IMR-90 (cell line): ENCODE measurements at regions not wholly inside any gene's neighbourhood (a gene's known extent, or its start where the extent isn't known, plus 50 kb on each side); places are given as distances from the start of the nearest gene placed in this dataset.

ENCODE experiments used
- ATAC-seq: fragments of 200-7000 bp; cut with Tn5 transposase; 2 replicates; pipeline ENCODE4 v1.9.1; 2020; ENCODE audit warnings: low read depth, mild to moderate bottlenecking, moderate library complexity
- BruUV-seq: library from RNA; stranded (reverse); fragments of 400-500 nt; replicated peaks from 2 replicates; lab custom pipeline; 2021; lab: Mats Ljungman, UMichigan
- CTCF ChIA-PET: fragments of 300-600 bp; formaldehyde crosslinking; extraction: SDS; loops from one replicate; lab custom pipeline; 2021; ENCODE audit warnings: antibody characterized with exemption; lab: Yijun Ruan, JAX
- POLR2A ChIA-PET: fragments of 300-600 bp; sonication (Branson Sonifier 250); formaldehyde crosslinking; loops from one replicate; lab custom pipeline; 2022; ENCODE audit warnings: antibody characterized with exemption; ENCODE audit not compliant: unreplicated experiment; lab: Charles Lee
- DNase-seq: peaks from one replicate; pipeline ENCODE4 v3.0.0; 2013
- H2AFZ ChIP-seq: replicated peaks from 2 replicates; pipeline ENCODE3; 2013; ENCODE audit warnings: low read length, mild to moderate bottlenecking; ENCODE audit not compliant: poor library complexity
- H2AK5ac ChIP-seq: 2 replicates; pipeline ENCODE4 v1.6.1; 2013; ENCODE audit warnings: low read depth, low read length, inconsistent platforms
- H2AK9ac ChIP-seq: replicated peaks from 2 replicates; pipeline ENCODE3; 2013; ENCODE audit warnings: mild to moderate bottlenecking, low read depth, low read length, moderate library complexity; ENCODE audit not compliant: poor library complexity
- H2BK120ac ChIP-seq: 2 replicates; pipeline ENCODE4 v1.6.1; 2013; ENCODE audit warnings: low read depth, low read length, inconsistent platforms
- H2BK15ac ChIP-seq: 3 replicates; pipeline ENCODE4 v1.6.1; 2013; ENCODE audit warnings: low read depth, low read length, inconsistent platforms
- H2BK20ac ChIP-seq: 2 replicates; pipeline ENCODE4 v1.6.1; 2013; ENCODE audit warnings: low read depth, mild to moderate bottlenecking, inconsistent platforms, low read length, moderate library complexity
- H2BK5ac ChIP-seq: 2 replicates; pipeline ENCODE4 v1.6.1; 2013; ENCODE audit warnings: mild to moderate bottlenecking, low read depth, low read length, inconsistent platforms; ENCODE audit not compliant: poor library complexity, severe bottlenecking
- H3K14ac ChIP-seq: replicated peaks from 2 replicates; pipeline ENCODE4 v1.6.1; 2013; ENCODE audit warnings: low read depth, low read length, inconsistent platforms
- H3K18ac ChIP-seq: 2 replicates; pipeline ENCODE4 v1.6.1; 2013; ENCODE audit warnings: low read depth, low read length, control low read depth
- H3K23ac ChIP-seq: 2 replicates; pipeline ENCODE4 v1.6.1; 2013; ENCODE audit warnings: low read depth, low read length, inconsistent platforms
- H3K27ac ChIP-seq: 2 replicates; pipeline ENCODE4 v1.5.1; 2013; ENCODE audit warnings: mild to moderate bottlenecking, control low read depth, low read length; ENCODE audit not compliant: insufficient read depth
- H3K27me3 ChIP-seq: 2 replicates; pipeline ENCODE4 v1.6.1; 2013; ENCODE audit warnings: low read length; ENCODE audit not compliant: control insufficient read depth, insufficient read depth
- H3K36me3 ChIP-seq: 2 replicates; pipeline ENCODE4 v1.6.1; 2013; ENCODE audit warnings: low read length, mixed read lengths; ENCODE audit not compliant: control insufficient read depth, insufficient read depth
- H3K4ac ChIP-seq: 2 replicates; pipeline ENCODE4 v1.6.1; 2013; ENCODE audit warnings: low read depth, low read length, inconsistent platforms
- H3K4me1 ChIP-seq: 2 replicates; pipeline ENCODE4 v1.6.1; 2013; ENCODE audit warnings: low read length, mixed read lengths; ENCODE audit not compliant: control insufficient read depth, insufficient read depth
- H3K4me2 ChIP-seq: 2 replicates; pipeline ENCODE4 v1.6.1; 2013; ENCODE audit warnings: low read depth, mild to moderate bottlenecking, control low read depth, low read length, moderate library complexity
- H3K4me3 ChIP-seq: 2 replicates; pipeline ENCODE4 v1.5.1; 2013; ENCODE audit warnings: low read depth, mild to moderate bottlenecking, control low read depth, low read length, moderate library complexity; ENCODE audit not compliant: insufficient read depth
- H3K56ac ChIP-seq: 2 replicates; pipeline ENCODE4 v1.6.1; 2013; ENCODE audit warnings: low read length, inconsistent platforms; ENCODE audit not compliant: insufficient read depth; ENCODE audit errors: extremely low read depth
- H3K79me1 ChIP-seq, 2 experiments: 2 replicates each; pipeline ENCODE4 v1.6.1; 2013; ENCODE audit warnings: low read length in 2 of 2, inconsistent platforms in 1 of 2, low read depth in 1 of 2
- H3K9ac ChIP-seq: 2 replicates; pipeline ENCODE4 v1.6.1; 2013; ENCODE audit warnings: low read depth, low read length, control low read depth
- H3K9me1 ChIP-seq: 2 replicates; pipeline ENCODE4 v1.6.1; 2013; ENCODE audit warnings: low read length, inconsistent platforms; ENCODE audit not compliant: insufficient read depth
- H3K9me3 ChIP-seq: 2 replicates; pipeline ENCODE4 v1.6.1; 2013; ENCODE audit warnings: low read length; ENCODE audit not compliant: control insufficient read depth, insufficient read depth
- H4K20me1 ChIP-seq: 2 replicates; pipeline ENCODE4 v1.6.1; 2013; ENCODE audit warnings: low read length, inconsistent platforms; ENCODE audit not compliant: insufficient read depth
- H4K5ac ChIP-seq: 2 replicates; pipeline ENCODE4 v1.6.1; 2013; ENCODE audit warnings: mild to moderate bottlenecking, low read depth, low read length, control low read depth
- H4K8ac ChIP-seq, 2 experiments: 2 replicates each; pipeline ENCODE4 v1.6.1; 2013; ENCODE audit warnings: low read depth in 2 of 2, low read length in 2 of 2, control low read depth in 1 of 2, inconsistent platforms in 1 of 2
- H4K91ac ChIP-seq: 2 replicates; pipeline ENCODE4 v1.6.1; 2013; ENCODE audit warnings: low read depth, low read length, inconsistent platforms; ENCODE audit not compliant: insufficient read depth
- CEBPB ChIP-seq: IDR thresholded peaks from 2 replicates; pipeline ENCODE4 v1.6.1; 2012; ENCODE audit warnings: low read depth, low read length, improper control_type of control experiment
- FOS ChIP-seq: fragments of 150-350 bp; IDR thresholded peaks from 2 replicates; pipeline ENCODE4 v1.6.1; 2016; ENCODE audit warnings: low read depth, low read length
- MAFK ChIP-seq: IDR thresholded peaks from 2 replicates; pipeline ENCODE4 v1.6.1; 2012; ENCODE audit warnings: low read depth, low read length, improper control_type of control experiment
- MAZ ChIP-seq: IDR thresholded peaks from 2 replicates; pipeline ENCODE4 v1.6.1; 2012; ENCODE audit warnings: low read depth, mild to moderate bottlenecking, low read length, improper control_type of control experiment, moderate library complexity, borderline replicate concordance
- MXI1 ChIP-seq: IDR thresholded peaks from 2 replicates; pipeline ENCODE4 v1.6.1; 2012; ENCODE audit warnings: low read depth, mild to moderate bottlenecking, low read length, moderate library complexity, borderline replicate concordance
- NFE2L2 ChIP-seq: fragments of 150-350 bp; IDR thresholded peaks from 2 replicates; pipeline ENCODE4 v1.6.1; 2016; ENCODE audit warnings: low read depth, mild to moderate bottlenecking, low read length
- POLR2A ChIP-seq: IDR thresholded peaks from 2 replicates; pipeline ENCODE4 v1.6.1; 2012; ENCODE audit warnings: mild to moderate bottlenecking, low read depth, low read length
- RAD21 ChIP-seq: IDR thresholded peaks from 2 replicates; pipeline ENCODE4 v1.6.1; 2012; ENCODE audit warnings: low read length, improper control_type of control experiment
- RCOR1 ChIP-seq: IDR thresholded peaks from 2 replicates; pipeline ENCODE4 v1.6.1; 2012; ENCODE audit warnings: mild to moderate bottlenecking, low read length, improper control_type of control experiment; ENCODE audit not compliant: insufficient replicate concordance
- SMC3 ChIP-seq: fragments of 150-350 bp; IDR thresholded peaks from 2 replicates; pipeline ENCODE4 v1.6.1; 2016; ENCODE audit warnings: low read depth, mild to moderate bottlenecking, antibody characterized with exemption, low read length, moderate library complexity
- WGBS, 2 experiments: methylation state at CpG; one replicate each; pipeline versions ENCODE4 v1.1.5 to v1.1.7; 2013; ENCODE audit warnings: missing lambda C conversion rate in 2 of 2; ENCODE audit not compliant: insufficient read length in 1 of 2; ENCODE audit errors: extremely low coverage in 2 of 2; 5-methylcytosine and 5-hydroxymethylcytosine counted together
- dilution Hi-C: fragments of 300-500 bp; cut with HindIII; formaldehyde crosslinking; loops from one replicate; pipeline ENCODE4 v1.14.3; 2018; ENCODE audit warnings: low sequenced_read_pairs; ENCODE audit not compliant: unreplicated experiment
- in situ Hi-C: fragments of 300-500 bp; cut with MboI; formaldehyde crosslinking; loops from 3 replicates; pipeline ENCODE4 v1.14.3; 2019; ENCODE audit warnings: low sequenced_read_pairs, inconsistent platforms, mixed read lengths
- intact Hi-C: fragments of 100-400 bp; cut with micrococcal nuclease; formaldehyde crosslinking; loops from 2 replicates; pipeline ENCODE4 v1.10.0; 2022
- TF ChIP-seq, protein P1 (sequence below): conservative IDR thresholded peaks from 2 replicates; pipeline ENCODE4 v1.5.1; 2012; ENCODE audit warnings: mild to moderate bottlenecking, low read depth, low read length, improper control_type of control experiment
- TF ChIP-seq, protein P2 (sequence below): fragments of 150-350 bp; IDR thresholded peaks from 2 replicates; pipeline ENCODE4 v1.6.1; 2016; ENCODE audit warnings: low read depth, mild to moderate bottlenecking, low read length, moderate library complexity, borderline replicate concordance
- TF ChIP-seq, protein P3 (sequence below): fragments of 150-350 bp; IDR thresholded peaks from 2 replicates; pipeline ENCODE4 v1.6.1; 2017; ENCODE audit warnings: mild to moderate bottlenecking, antibody characterized with exemption, low read length, low read depth

DNA sequence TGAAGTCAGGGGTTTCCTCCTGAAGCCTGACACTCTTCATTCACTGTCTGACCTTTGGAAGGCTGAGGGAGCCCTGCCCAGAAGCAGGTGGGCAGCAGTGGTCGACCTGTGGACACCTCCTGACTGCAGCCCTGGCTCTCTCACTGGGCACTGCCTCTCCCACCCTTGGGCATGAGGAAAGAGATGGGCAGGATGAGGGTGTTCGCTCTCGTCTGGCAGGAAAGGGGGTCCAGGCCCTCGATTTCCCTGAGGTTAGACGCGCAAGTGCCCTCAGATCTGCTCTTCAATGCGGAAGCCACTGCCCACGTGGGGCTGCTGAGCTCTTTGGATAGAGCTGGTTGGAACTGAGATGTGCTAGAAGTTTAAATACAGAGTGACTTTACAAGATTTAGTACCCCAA, 171.9 kb downstream of the AHSP start:
- Histone ChIP-seq H3K4me1 (no peaks in the 10 kb centered on the region), H3K4me3 (no peak overlapping the region), H3K23ac (no peak overlapping the region), H2BK20ac (no peak overlapping the region), H4K20me1 (no peaks in the 10 kb centered on the region), H4K5ac (no peak overlapping the region), H3K4me2 (no peak overlapping the region), H3K36me3 (peaks cover 8% of the 10 kb centered on the region; the same call in 1 of the 2 replicates), H3K9me3 (no peaks in the 10 kb centered on the region), H2AK9ac (no peak overlapping the region), H4K91ac (no peak overlapping the region), H3K14ac (no peak overlapping the region), H3K9ac (no peak overlapping the region), H2BK120ac (no peak overlapping the region), H2AK5ac (no peak overlapping the region), H2AFZ (no peak overlapping the region), H3K4ac (no peak overlapping the region), H3K27ac (no peak overlapping the region), H3K27me3 (no peaks in the 10 kb centered on the region; the same call in 1 of the 2 replicates), H2BK15ac (no peak overlapping the region), H3K79me1 (peaks cover 3 to 10% of the 10 kb centered on the region in 2 experiments; a peak in 3 of 4 replicates), H4K8ac (no peak overlapping the region), H2BK5ac (no peak overlapping the region), H3K56ac (no peak overlapping the region), H3K18ac (no peak overlapping the region), H3K9me1 (peaks cover under 1% of the 10 kb centered on the region; the same call in 1 of the 2 replicates)
- TF ChIP-seq, protein P1, sequence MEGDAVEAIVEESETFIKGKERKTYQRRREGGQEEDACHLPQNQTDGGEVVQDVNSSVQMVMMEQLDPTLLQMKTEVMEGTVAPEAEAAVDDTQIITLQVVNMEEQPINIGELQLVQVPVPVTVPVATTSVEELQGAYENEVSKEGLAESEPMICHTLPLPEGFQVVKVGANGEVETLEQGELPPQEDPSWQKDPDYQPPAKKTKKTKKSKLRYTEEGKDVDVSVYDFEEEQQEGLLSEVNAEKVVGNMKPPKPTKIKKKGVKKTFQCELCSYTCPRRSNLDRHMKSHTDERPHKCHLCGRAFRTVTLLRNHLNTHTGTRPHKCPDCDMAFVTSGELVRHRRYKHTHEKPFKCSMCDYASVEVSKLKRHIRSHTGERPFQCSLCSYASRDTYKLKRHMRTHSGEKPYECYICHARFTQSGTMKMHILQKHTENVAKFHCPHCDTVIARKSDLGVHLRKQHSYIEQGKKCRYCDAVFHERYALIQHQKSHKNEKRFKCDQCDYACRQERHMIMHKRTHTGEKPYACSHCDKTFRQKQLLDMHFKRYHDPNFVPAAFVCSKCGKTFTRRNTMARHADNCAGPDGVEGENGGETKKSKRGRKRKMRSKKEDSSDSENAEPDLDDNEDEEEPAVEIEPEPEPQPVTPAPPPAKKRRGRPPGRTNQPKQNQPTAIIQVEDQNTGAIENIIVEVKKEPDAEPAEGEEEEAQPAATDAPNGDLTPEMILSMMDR = no peak
- TF ChIP-seq POLR2A (no peak), RAD21 (no peak), MAZ (no peak), RCOR1 (no peak), MXI1 (no peak), MAFK (no peak), SMC3 (no peak), FOS (no peak), NFE2L2 (no peak), CEBPB (no peak)
- TF ChIP-seq, protein P2, sequence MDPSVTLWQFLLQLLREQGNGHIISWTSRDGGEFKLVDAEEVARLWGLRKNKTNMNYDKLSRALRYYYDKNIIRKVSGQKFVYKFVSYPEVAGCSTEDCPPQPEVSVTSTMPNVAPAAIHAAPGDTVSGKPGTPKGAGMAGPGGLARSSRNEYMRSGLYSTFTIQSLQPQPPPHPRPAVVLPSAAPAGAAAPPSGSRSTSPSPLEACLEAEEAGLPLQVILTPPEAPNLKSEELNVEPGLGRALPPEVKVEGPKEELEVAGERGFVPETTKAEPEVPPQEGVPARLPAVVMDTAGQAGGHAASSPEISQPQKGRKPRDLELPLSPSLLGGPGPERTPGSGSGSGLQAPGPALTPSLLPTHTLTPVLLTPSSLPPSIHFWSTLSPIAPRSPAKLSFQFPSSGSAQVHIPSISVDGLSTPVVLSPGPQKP = no peak
- TF ChIP-seq, protein P3, sequence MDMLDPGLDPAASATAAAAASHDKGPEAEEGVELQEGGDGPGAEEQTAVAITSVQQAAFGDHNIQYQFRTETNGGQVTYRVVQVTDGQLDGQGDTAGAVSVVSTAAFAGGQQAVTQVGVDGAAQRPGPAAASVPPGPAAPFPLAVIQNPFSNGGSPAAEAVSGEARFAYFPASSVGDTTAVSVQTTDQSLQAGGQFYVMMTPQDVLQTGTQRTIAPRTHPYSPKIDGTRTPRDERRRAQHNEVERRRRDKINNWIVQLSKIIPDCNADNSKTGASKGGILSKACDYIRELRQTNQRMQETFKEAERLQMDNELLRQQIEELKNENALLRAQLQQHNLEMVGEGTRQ = no peak
- dilution Hi-C loops (no loop called here), in situ Hi-C loops (no loop called here), intact Hi-C loops (loop anchor here (5.0 to 10.0 kb wide), 2 partner anchors 485 to 747 kb away; partner anchors contain the start of genes PYDC1 and TRIM72)
- BruUV-seq = no TSS peak
- ChIA-PET CTCF (no interaction called here), POLR2A (no interaction called here)
- ATAC-seq (no peak), DNase-seq (no peak)
- 75% methylated on average over 5 of the region's 8 CpGs; no CpG with 5 or more reads in 1 of the 2 experiments for WGBS, 2 experiments
